Neural crest cell (in vitro differentiated cells): ENCODE measurements at regions not wholly inside any gene's neighbourhood (a gene's known extent, or its start where the extent isn't known, plus 50 kb on each side); places are given as distances from the start of the nearest gene placed in this dataset.
"Not testable (repeated sequence)": the region's sequence is repeated elsewhere in the genome, so short reads cannot be mapped to it uniquely, and the experiment has no call there.

Experiments used
- DNase-seq: peaks from one replicate; pipeline ENCODE4 v3.0.0; 2021; ENCODE audit warnings: low read depth, mixed read lengths, low spot score
- H3K27ac Mint-ChIP-seq: one replicate; pipeline ENCODE4 v1.8.0; 2021; ENCODE audit warnings: mild to moderate bottlenecking, mixed read lengths; ENCODE audit not compliant: unreplicated experiment
- H3K27me3 Mint-ChIP-seq: 2 replicates; pipeline ENCODE4 v1.8.0; 2021; ENCODE audit warnings: low read depth, mild to moderate bottlenecking, mixed read lengths
- H3K36me3 Mint-ChIP-seq: 2 replicates; pipeline ENCODE4 v1.8.0; 2021; ENCODE audit warnings: low read depth, mild to moderate bottlenecking, mixed read lengths
- H3K4me1 Mint-ChIP-seq: 2 replicates; pipeline ENCODE4 v1.8.0; 2021; ENCODE audit warnings: mixed read lengths
- H3K4me3 Mint-ChIP-seq: one replicate; pipeline ENCODE4 v1.8.0; 2021; ENCODE audit warnings: mild to moderate bottlenecking, mixed read lengths
- H3K9me3 Mint-ChIP-seq: 2 replicates; pipeline ENCODE4 v1.8.0; 2021; ENCODE audit warnings: mixed read lengths
- CTCF ChIP-seq: fragments of 200-600 bp; sonication (generic); conservative IDR thresholded peaks from 2 replicates; pipeline ENCODE4 v1.5.0; 2021; ENCODE audit warnings: antibody characterized with exemption, mild to moderate bottlenecking

- Mint-ChIP-seq H3K36me3 (peaks cover 5% of the 10 kb centered on the region), H3K9me3 (peaks cover 21% of the 10 kb centered on the region), H3K4me1 (peaks cover 28% of the 10 kb centered on the region), H3K27me3 (no peaks in the 10 kb centered on the region), H3K4me3 (no peak overlapping the region), H3K27ac (no peak overlapping the region)
- no peak for TF ChIP-seq CTCF
- no peak for DNase-seq
Observed at GRCh38 chr1:215425138-215425537, 142.0 kb upstream of the KCTD3 start.

- peaks cover 21% of the 10 kb centered on the region for H3K9me3 Mint-ChIP-seq
- no peak for DNase-seq
- no peak overlapping the region for H3K27ac Mint-ChIP-seq
- TF ChIP-seq CTCF, result no peak
- peaks cover 28% of the 10 kb centered on the region for H3K4me1 Mint-ChIP-seq
- H3K36me3 Mint-ChIP-seq, result peaks cover 5% of the 10 kb centered on the region
- no peaks in the 10 kb centered on the region for H3K27me3 Mint-ChIP-seq
- no peak overlapping the region for H3K4me3 Mint-ChIP-seq
Observed at GRCh38 chr1:215426101-215426500, 141.0 kb upstream of the KCTD3 start.

GRCh38 chr1:215432483-215433227 is 134.4 kb upstream of the KCTD3 start:
- not testable (repeated sequence) for DNase-seq, H3K4me1 Mint-ChIP-seq, H3K36me3 Mint-ChIP-seq, H3K27me3 Mint-ChIP-seq, H3K4me3 Mint-ChIP-seq, H3K27ac Mint-ChIP-seq
- peaks cover 19% of the 10 kb centered on the region for H3K9me3 Mint-ChIP-seq

- TF ChIP-seq CTCF, result no peak
- peaks cover 3% of the 10 kb centered on the region for H3K36me3 Mint-ChIP-seq
- no peaks in the 10 kb centered on the region for H3K4me1 Mint-ChIP-seq
- no peak overlapping the region for H3K27ac Mint-ChIP-seq
- no peak for DNase-seq
- H3K27me3 Mint-ChIP-seq, result no peaks in the 10 kb centered on the region
- peaks cover 14% of the 10 kb centered on the region for H3K9me3 Mint-ChIP-seq
- no peak overlapping the region for H3K4me3 Mint-ChIP-seq
Observed at GRCh38 chr1:215433237-215433636, 133.9 kb upstream of the KCTD3 start.

- H3K9me3 Mint-ChIP-seq, result peaks cover 11% of the 10 kb centered on the region
- no peaks in the 10 kb centered on the region for H3K4me1 Mint-ChIP-seq
- no peaks in the 10 kb centered on the region for H3K27me3 Mint-ChIP-seq
- H3K4me3 Mint-ChIP-seq, result no peak overlapping the region
- H3K36me3 Mint-ChIP-seq, result peaks cover 2% of the 10 kb centered on the region
- no peak overlapping the region for H3K27ac Mint-ChIP-seq
- DNase-seq, result no peak
- no peak for TF ChIP-seq CTCF
Observed at GRCh38 chr1:215439549-215439948, 127.6 kb upstream of the KCTD3 start.

- Mint-ChIP-seq H3K4me1 (no peaks in the 10 kb centered on the region), H3K36me3 (peaks cover 2% of the 10 kb centered on the region), H3K9me3 (peaks cover 9% of the 10 kb centered on the region), H3K27ac (no peak overlapping the region), H3K4me3 (no peak overlapping the region), H3K27me3 (no peaks in the 10 kb centered on the region)
- no peak for TF ChIP-seq CTCF
- DNase-seq, result no peak
Observed at GRCh38 chr1:215444715-215445414, 122.2 kb upstream of the KCTD3 start.

- H3K4me1 Mint-ChIP-seq, H3K4me3 Mint-ChIP-seq, H3K9me3 Mint-ChIP-seq, H3K27ac Mint-ChIP-seq, H3K27me3 Mint-ChIP-seq, DNase-seq, H3K36me3 Mint-ChIP-seq: not testable (repeated sequence)
Observed at GRCh38 chr1:215448014-215448413, 119.1 kb upstream of the KCTD3 start.

GRCh38 chr1:215449147-215449546 is 118.0 kb upstream of the KCTD3 start:
- not testable (repeated sequence) for DNase-seq, H3K4me3 Mint-ChIP-seq, H3K36me3 Mint-ChIP-seq, H3K27me3 Mint-ChIP-seq, H3K4me1 Mint-ChIP-seq, H3K9me3 Mint-ChIP-seq, H3K27ac Mint-ChIP-seq
